Eye (tissue), 1 donor: ENCODE measurements at regions not wholly inside any gene's neighbourhood (a gene's known extent, or its start where the extent isn't known, plus 50 kb on each side); places are given as distances from the start of the nearest gene placed in this dataset.
A peak's percentile ranks its signal among the peaks of the same experiment; 100 is the strongest.

Source experiments
- DNase-seq: peaks from one replicate; pipeline ENCODE4 v3.0.0-alpha.2; 2015

- no peak for DNase-seq
These were observed 70.4 kb upstream of the FCN1 start for GRCh38 chr9:134987906-134988700.

- no peak for DNase-seq
These were observed 71.0 kb upstream of the FCN1 start for GRCh38 chr9:134988706-134989105.

GRCh38 chr9:134989206-134990065 is 71.7 kb upstream of the FCN1 start:
- no peak for DNase-seq

- DNase-seq, result no peak
These were observed 74.4 kb upstream of the FCN1 start for GRCh38 chr9:134991808-134992754.

GRCh38 chr9:134992755-134993124 is 75.0 kb upstream of the FCN1 start:
- DNase-seq, result no peak

GRCh38 chr9:134993416-134993815 is 75.7 kb upstream of the FCN1 start:
- DNase-seq, result no peak

GRCh38 chr9:134993996-134994720 is 76.4 kb upstream of the FCN1 start:
- no peak for DNase-seq

- DNase-seq, result no peak
These were observed 77.4 kb upstream of the FCN1 start for GRCh38 chr9:134994926-134995791.

GRCh38 chr9:134995792-134996120 is 78.0 kb upstream of the FCN1 start:
- DNase-seq, result no peak

- DNase-seq, result no peak
These were observed 79.1 kb upstream of the FCN1 start for GRCh38 chr9:134996591-134997530.

GRCh38 chr9:135000647-135001245 is 83.0 kb upstream of the FCN1 start:
- DNase-seq, result no peak

GRCh38 chr9:135001526-135001925 is 83.8 kb upstream of the FCN1 start:
- DNase-seq, result no peak

GRCh38 chr9:135002336-135002735 is 84.6 kb upstream of the FCN1 start:
- DNase-seq, result no peak

- peak; percentile 50 for DNase-seq
These were observed 84.7 kb upstream of the OLFM1 start for GRCh38 chr9:135002802-135003201.

GRCh38 chr9:135004772-135005171 is 82.7 kb upstream of the OLFM1 start:
- no peak for DNase-seq

- no peak for DNase-seq
These were observed 80.4 kb upstream of the OLFM1 start for GRCh38 chr9:135006911-135007570.

- DNase-seq, result no peak
These were observed 79.9 kb upstream of the OLFM1 start for GRCh38 chr9:135007601-135008000.

GRCh38 chr9:135008416-135008815 is 79.1 kb upstream of the OLFM1 start:
- no peak for DNase-seq

GRCh38 chr9:135009051-135009560 is 78.4 kb upstream of the OLFM1 start:
- DNase-seq, result no peak
